Neuronal stem cell (in vitro differentiated cells): ENCODE measurements at regions not wholly inside any gene's neighbourhood (a gene's known extent, or its start where the extent isn't known, plus 50 kb on each side); places are given as distances from the start of the nearest gene placed in this dataset.
"Not testable (repeated sequence)": the region's sequence is repeated elsewhere in the genome, so short reads cannot be mapped to it uniquely, and the experiment has no call there.

Source experiments
- DNase-seq: peaks from one replicate; pipeline ENCODE4 v3.0.0-alpha.2; 2013; ENCODE audit warnings: low spot score
- H2AFZ ChIP-seq: one replicate; pipeline ENCODE4 v1.6.1; 2013; ENCODE audit warnings: mild to moderate bottlenecking, low read length, inconsistent platforms
- H2AK5ac ChIP-seq: 2 replicates; pipeline ENCODE4 v1.6.1; 2013; ENCODE audit warnings: low read depth, mild to moderate bottlenecking, inconsistent platforms, low read length, moderate library complexity, mixed read lengths
- H2BK120ac ChIP-seq: 2 replicates; pipeline ENCODE4 v1.6.1; 2013; ENCODE audit warnings: low read depth, mild to moderate bottlenecking, inconsistent platforms, low read length, moderate library complexity, mixed read lengths
- H2BK12ac ChIP-seq: one replicate; pipeline ENCODE4 v1.6.1; 2013; ENCODE audit warnings: low read length, inconsistent platforms
- H2BK15ac ChIP-seq: 2 replicates; pipeline ENCODE4 v1.6.1; 2013; ENCODE audit warnings: mild to moderate bottlenecking, low read length, inconsistent platforms, mixed read lengths
- H2BK5ac ChIP-seq: one replicate; pipeline ENCODE4 v1.6.1; 2013; ENCODE audit warnings: inconsistent platforms, mild to moderate bottlenecking, low read length, moderate library complexity
- H3K14ac ChIP-seq: one replicate; pipeline ENCODE4 v1.6.1; 2013; ENCODE audit warnings: low read length, inconsistent platforms
- H3K18ac ChIP-seq: 2 replicates; pipeline ENCODE4 v1.6.1; 2013; ENCODE audit warnings: low read length, inconsistent platforms
- H3K23ac ChIP-seq: 2 replicates; pipeline ENCODE4 v1.6.1; 2013; ENCODE audit warnings: low read depth, mild to moderate bottlenecking, mixed read lengths, low read length, inconsistent platforms; ENCODE audit not compliant: poor library complexity
- H3K27ac ChIP-seq: replicated peaks from 3 replicates; pipeline ENCODE4 v1.5.1; 2013; ENCODE audit warnings: low read length, inconsistent platforms
- H3K27me3 ChIP-seq, 3 experiments: 2 replicates each; pipeline ENCODE4 v1.6.1; 2013; ENCODE audit warnings: low read length in 3 of 3, mild to moderate bottlenecking in 2 of 3, inconsistent platforms in 1 of 3, low read depth in 1 of 3, mixed read lengths in 1 of 3, moderate library complexity in 1 of 3; ENCODE audit not compliant: control insufficient read depth in 3 of 3, insufficient read depth in 3 of 3
- H3K36me3 ChIP-seq, 2 donors: replicated peaks in 1 of 2; 2 replicates each; pipeline ENCODE4 v1.6.1; 2013; ENCODE audit warnings: low read length in 2 of 2; ENCODE audit not compliant: control insufficient read depth in 2 of 2, insufficient read depth in 2 of 2
- H3K4ac ChIP-seq: 2 replicates; pipeline ENCODE4 v1.6.1; 2013; ENCODE audit warnings: inconsistent platforms, mild to moderate bottlenecking, low read length, moderate library complexity
- H3K4me1 ChIP-seq, 2 donors: 1 replicate in 1 of 2; 2 replicates in 1 of 2; pipeline ENCODE4 v1.6.1; 2013; ENCODE audit warnings: low read length in 2 of 2, low read depth in 1 of 2; ENCODE audit not compliant: control insufficient read depth in 2 of 2, insufficient read depth in 1 of 2
- H3K4me2 ChIP-seq: one replicate; pipeline ENCODE4 v1.6.1; 2013; ENCODE audit warnings: mild to moderate bottlenecking, low read length, inconsistent platforms; ENCODE audit not compliant: insufficient read depth, poor library complexity, severe bottlenecking
- H3K4me3 ChIP-seq, 2 donors: 2 replicates each; pipeline ENCODE4 v1.5.1; 2013; ENCODE audit warnings: low read length in 2 of 2, mild to moderate bottlenecking in 2 of 2, inconsistent platforms in 1 of 2, moderate library complexity in 1 of 2
- H3K79me1 ChIP-seq: one replicate; pipeline ENCODE4 v1.6.1; 2013; ENCODE audit warnings: low read depth, mild to moderate bottlenecking, inconsistent platforms, low read length, moderate library complexity
- H3K9ac ChIP-seq: one replicate; pipeline ENCODE4 v1.6.1; 2013; ENCODE audit warnings: mild to moderate bottlenecking, low read depth, low read length, inconsistent platforms; ENCODE audit not compliant: poor library complexity
- H3K9me3 ChIP-seq, 2 donors: replicated peaks in 1 of 2; 2 replicates each; pipeline versions ENCODE3 to v1.6.1; 2013; ENCODE audit warnings: low read length in 2 of 2, mild to moderate bottlenecking in 2 of 2, inconsistent platforms in 1 of 2, low read depth in 1 of 2, mixed read lengths in 1 of 2, moderate library complexity in 1 of 2; ENCODE audit not compliant: control insufficient read depth in 2 of 2, insufficient read depth in 1 of 2
- H4K8ac ChIP-seq: one replicate; pipeline ENCODE4 v1.6.1; 2013; ENCODE audit warnings: low read depth, mild to moderate bottlenecking, inconsistent platforms, low read length, moderate library complexity
- H4K91ac ChIP-seq: one replicate; pipeline ENCODE4 v1.6.1; 2013; ENCODE audit warnings: low read length, low read depth, mild to moderate bottlenecking, inconsistent platforms; ENCODE audit not compliant: poor library complexity
- WGBS, 2 donors: extraction: QIAGEN DNeasy Blood & Tissue Kit; methylation state at CpG; one replicate each; pipeline ENCODE4 v1.1.7; 2013; ENCODE audit warnings: missing lambda C conversion rate in 2 of 2, mixed read lengths in 1 of 2; ENCODE audit not compliant: insufficient read length in 2 of 2, insufficient replicate concordance in 1 of 2; ENCODE audit errors: extremely low coverage in 2 of 2; 5-methylcytosine and 5-hydroxymethylcytosine counted together

- not testable (repeated sequence) for H3K23ac ChIP-seq, H2AK5ac ChIP-seq, DNase-seq, H2BK120ac ChIP-seq, H2BK15ac ChIP-seq, H3K14ac ChIP-seq, H3K4ac ChIP-seq, H3K4me1 ChIP-seq, H3K4me2 ChIP-seq, H3K27ac ChIP-seq, H2AFZ ChIP-seq, H3K9me3 ChIP-seq, H3K36me3 ChIP-seq, H3K79me1 ChIP-seq, H2BK5ac ChIP-seq, H3K27me3 ChIP-seq, H2BK12ac ChIP-seq, H3K9ac ChIP-seq, H3K18ac ChIP-seq, H4K91ac ChIP-seq, H3K4me3 ChIP-seq, H4K8ac ChIP-seq
- WGBS, 2 donors = no CpG with 5 or more reads among the region's 8 CpGs
Observed at GRCh38 chr9:113740508-113741500, 135.3 kb upstream of the ZNF618 start.

- H2AFZ ChIP-seq = no peak overlapping the region
- no CpG with 5 or more reads among the region's 12 CpGs for WGBS, 2 donors
Observed at GRCh38 chr9:113741886-113742854, 133.9 kb upstream of the ZNF618 start.

GRCh38 chr9:113742878-113743277 is 133.2 kb upstream of the ZNF618 start:
- no peak overlapping the region for H3K14ac ChIP-seq
- H3K79me1 ChIP-seq = no peaks in the 10 kb centered on the region
- no peak overlapping the region for H3K23ac ChIP-seq
- H3K9me3 ChIP-seq = no peaks in the 10 kb centered on the region
- H2AFZ ChIP-seq = no peak overlapping the region
- no peak overlapping the region for H2BK120ac ChIP-seq
- peak overlapping the region; percentile 24 for H3K18ac ChIP-seq
- no peak overlapping the region for H4K8ac ChIP-seq
- H3K4me3 ChIP-seq = no peak overlapping the region
- no peaks in the 10 kb centered on the region for H3K27me3 ChIP-seq
- H2BK5ac ChIP-seq = no peak overlapping the region
- no peak overlapping the region for H3K27ac ChIP-seq
- H2AK5ac ChIP-seq = no peak overlapping the region
- no CpG with 5 or more reads among the region's 6 CpGs for WGBS, 2 donors
- no peak overlapping the region for H2BK15ac ChIP-seq
- H3K4me2 ChIP-seq = no peak overlapping the region
- no peak for DNase-seq
- no peak overlapping the region for H3K4ac ChIP-seq
- no peak overlapping the region for H2BK12ac ChIP-seq
- no peak overlapping the region for H3K9ac ChIP-seq
- H3K4me1 ChIP-seq = no peaks in the 10 kb centered on the region
- H4K91ac ChIP-seq = no peak overlapping the region
- H3K36me3 ChIP-seq = no peaks in the 10 kb centered on the region

More at GRCh38 chr9:113741886-113742854, 133.9 kb upstream of the ZNF618 start:
- no peak overlapping the region for H2AK5ac ChIP-seq
- no peaks in the 10 kb centered on the region for H3K27me3 ChIP-seq
- H3K9ac ChIP-seq = no peak overlapping the region
- H2BK120ac ChIP-seq = no peak overlapping the region
- no peak for DNase-seq
- no peak overlapping the region for H4K91ac ChIP-seq
- H4K8ac ChIP-seq = no peak overlapping the region
- H3K4me1 ChIP-seq = no peaks in the 10 kb centered on the region
- H2BK12ac ChIP-seq = no peak overlapping the region
- H2BK15ac ChIP-seq = no peak overlapping the region
- H2BK5ac ChIP-seq = no peak overlapping the region
- no peaks in the 10 kb centered on the region for H3K36me3 ChIP-seq
- no peaks in the 10 kb centered on the region for H3K9me3 ChIP-seq
- H3K4me2 ChIP-seq = no peak overlapping the region
- H3K18ac ChIP-seq = no peak overlapping the region
- H3K4me3 ChIP-seq = no peak overlapping the region
- H3K79me1 ChIP-seq = no peaks in the 10 kb centered on the region
- H3K4ac ChIP-seq = no peak overlapping the region
- H3K27ac ChIP-seq = no peak overlapping the region
- no peak overlapping the region for H3K23ac ChIP-seq
- no peak overlapping the region for H3K14ac ChIP-seq

GRCh38 chr9:113746486-113746885 is 129.6 kb upstream of the ZNF618 start:
- Histone ChIP-seq H3K4me3 (no peak overlapping the region), H4K8ac (no peak overlapping the region), H3K4me1 (no peaks in the 10 kb centered on the region), H2BK12ac (no peak overlapping the region), H3K4ac (no peak overlapping the region), H2BK5ac (no peak overlapping the region), H2BK15ac (no peak overlapping the region), H2AK5ac (no peak overlapping the region), H3K27ac (no peak overlapping the region), H2AFZ (no peak overlapping the region), H3K9ac (no peak overlapping the region), H3K27me3 (no peaks in the 10 kb centered on the region), H3K9me3 (no peaks in the 10 kb centered on the region), H3K18ac (no peak overlapping the region), H3K23ac (no peak overlapping the region), H2BK120ac (no peak overlapping the region), H3K14ac (no peak overlapping the region), H3K36me3 (no peaks in the 10 kb centered on the region), H3K4me2 (no peak overlapping the region), H3K79me1 (no peaks in the 10 kb centered on the region), H4K91ac (no peak overlapping the region)
- DNase-seq = no peak
- no CpG with 5 or more reads among the region's 4 CpGs for WGBS, 2 donors
